HG03108 (cell line): ENCODE measurements at regions not wholly inside any gene's neighbourhood (a gene's known extent, or its start where the extent isn't known, plus 50 kb on each side); places are given as distances from the start of the nearest gene placed in this dataset.
"Not testable (repeated sequence)": the region's sequence is repeated elsewhere in the genome, so short reads cannot be mapped to it uniquely, and the experiment has no call there.

Source experiments
- ATAC-seq: cut with Tn5 transposase; IDR thresholded peaks from one replicate; pipeline ENCODE4 v1.9.1; 2021; ENCODE audit warnings: moderate library complexity; ENCODE audit not compliant: unreplicated experiment

DNA sequence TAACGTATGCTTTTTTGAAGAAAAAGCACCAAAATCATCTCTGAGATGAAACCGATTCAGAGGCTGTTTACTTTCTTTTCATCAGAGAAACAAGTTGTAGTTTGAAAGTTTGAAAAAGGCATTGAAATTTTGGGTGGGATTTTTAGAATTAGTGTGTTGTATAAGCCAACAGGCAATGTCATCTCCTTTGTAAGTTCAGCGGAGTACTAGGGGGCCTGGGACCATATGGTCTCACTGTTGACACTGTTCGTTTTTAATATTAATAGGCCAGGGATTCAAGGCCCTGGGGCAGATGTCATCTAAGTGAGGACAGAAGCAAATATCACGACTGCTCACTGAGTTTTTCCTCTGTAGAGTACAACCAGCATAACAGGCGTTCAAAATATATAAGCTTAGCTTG, 256.2 kb upstream of the RARB start:
- ATAC-seq: no peak

DNA sequence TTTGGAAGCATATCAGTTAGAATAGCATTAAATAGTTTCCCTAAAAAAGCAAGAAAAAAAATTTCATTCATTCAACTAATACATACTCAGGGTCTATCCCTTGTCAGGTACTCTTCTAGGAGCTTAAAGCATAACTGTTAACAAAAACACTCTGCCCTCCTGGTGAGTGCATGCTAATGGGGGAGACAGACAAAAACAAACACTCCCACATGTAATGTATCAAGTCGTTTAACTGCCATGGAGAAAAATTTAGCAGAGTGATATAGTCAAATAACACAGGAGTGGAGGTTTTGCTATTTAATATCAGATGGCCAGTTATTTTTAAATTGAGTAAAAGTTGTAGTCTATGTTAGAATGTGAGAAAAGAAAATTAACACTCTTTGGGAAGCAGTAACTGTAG, 254.5 kb upstream of the RARB start:
- no peak for ATAC-seq

GRCh38 chr3:25174251-25174650, 253.8 kb upstream of the RARB start:
- ATAC-seq: no peak

DNA sequence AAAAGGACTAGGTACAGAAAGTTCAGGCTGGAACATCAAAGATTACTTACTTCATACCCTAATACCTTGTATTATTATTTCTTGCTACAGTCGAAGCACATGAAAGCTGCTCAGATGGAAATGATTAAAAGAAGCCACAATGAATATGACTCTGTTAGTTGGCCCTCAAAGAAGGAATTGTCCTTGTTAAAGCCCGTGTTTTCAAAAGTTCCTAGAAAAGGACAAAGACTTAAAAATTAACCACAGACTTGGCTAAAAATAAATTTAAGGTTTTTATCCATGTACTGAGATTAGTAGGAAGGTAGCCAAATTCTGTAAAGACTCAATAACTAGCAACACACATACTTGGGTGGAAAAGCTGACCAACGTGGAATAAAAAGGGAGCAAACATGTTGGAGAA, 251.0 kb upstream of the RARB start:
- no peak for ATAC-seq

- no peak for ATAC-seq
Measured at GRCh38 chr3:25178672-25179071, 249.4 kb upstream of the RARB start.

DNA sequence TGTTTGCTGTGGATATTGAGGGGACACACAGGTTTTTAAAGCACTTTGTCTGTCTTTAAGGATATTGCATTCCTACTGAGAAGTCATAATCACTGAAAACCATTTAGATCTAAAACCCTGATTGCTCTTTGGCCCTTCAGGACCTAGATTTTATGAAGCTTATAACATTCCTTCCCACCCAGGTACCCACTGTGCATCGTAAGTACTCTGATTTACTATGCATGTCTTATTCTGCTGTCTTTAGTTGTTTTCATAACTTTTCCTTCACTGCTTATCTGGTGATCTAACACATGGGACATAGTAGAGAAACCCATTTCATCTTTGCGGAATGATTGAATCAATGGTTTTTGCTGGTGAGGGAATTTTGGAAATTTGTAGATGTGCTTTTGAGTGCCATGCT, 247.0 kb upstream of the RARB start:
- ATAC-seq: no peak

DNA sequence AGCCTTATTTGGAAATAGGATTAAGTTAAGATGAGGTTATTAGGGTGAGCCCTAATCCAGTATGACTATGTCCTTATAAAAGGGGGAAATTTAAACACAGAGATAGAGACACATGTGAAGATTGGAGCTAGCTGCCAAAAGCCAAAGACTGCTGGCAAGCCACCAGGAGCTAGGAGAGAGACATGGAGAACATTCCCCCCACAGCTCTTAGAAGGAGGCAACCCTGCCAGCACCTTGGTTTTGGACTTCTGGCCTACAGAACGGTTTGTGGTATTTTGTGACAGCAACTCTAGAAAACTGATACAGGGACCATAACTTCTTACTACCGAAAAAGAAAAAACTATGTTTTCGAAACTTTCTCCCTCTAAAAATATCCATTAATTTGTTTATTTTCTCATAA, 245.3 kb upstream of the RARB start:
- ATAC-seq: no peak

GRCh38 chr3:25184641-25185250, 243.3 kb upstream of the RARB start:
- no peak for ATAC-seq

- no peak for ATAC-seq
Measured at GRCh38 chr3:25191673-25192072, 236.4 kb upstream of the RARB start.

DNA sequence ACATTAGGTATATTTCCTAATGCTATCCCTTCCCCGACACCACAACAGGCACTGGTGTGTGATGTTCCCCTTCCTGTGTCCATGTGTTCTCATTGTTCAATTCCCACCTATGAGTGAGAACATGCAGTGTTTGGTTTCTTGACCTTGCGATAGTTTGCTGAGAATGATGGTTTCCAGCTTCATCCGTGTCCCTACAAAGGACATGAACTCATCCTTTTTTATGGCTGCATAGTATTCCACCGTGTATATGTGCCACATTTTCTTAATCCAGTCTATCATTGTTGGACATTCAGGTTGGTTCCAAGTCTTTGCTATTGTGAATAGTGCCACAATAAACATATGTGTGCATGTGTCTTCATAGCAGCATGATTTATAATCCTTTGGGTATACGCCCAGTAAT, 228.5 kb upstream of the RARB start:
- ATAC-seq: not testable (repeated sequence)

GRCh38 chr3:25212736-25213135, 215.3 kb upstream of the RARB start:
- no peak for ATAC-seq

GRCh38 chr3:25214034-25214433, 214.0 kb upstream of the RARB start:
- no peak for ATAC-seq

DNA sequence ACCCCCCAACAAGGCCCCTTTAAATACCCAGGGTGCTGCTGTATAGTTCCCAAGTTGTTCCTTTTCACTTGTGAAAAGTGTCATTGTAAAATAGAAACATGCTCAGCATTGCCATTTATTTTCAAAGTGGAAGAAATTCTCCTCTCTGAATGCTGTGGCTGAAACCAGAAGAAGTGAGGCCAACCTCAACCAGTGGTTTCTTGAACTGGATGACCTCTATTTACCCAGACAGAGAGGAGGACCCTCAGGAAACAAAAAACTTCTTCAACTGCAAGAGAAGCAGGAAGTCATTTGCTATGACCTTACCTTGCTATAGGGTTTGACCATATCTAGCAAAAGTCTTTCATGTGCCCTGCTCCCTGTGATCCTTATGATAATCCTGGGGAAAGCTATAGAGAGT, 209.7 kb upstream of the RARB start:
- ATAC-seq: no peak

GRCh38 chr3:25226747-25227146, 201.3 kb upstream of the RARB start:
- ATAC-seq: no peak

GRCh38 chr3:25229586-25229985, 198.5 kb upstream of the RARB start:
- ATAC-seq: no peak

- ATAC-seq: no peak
Measured at GRCh38 chr3:25235031-25235430, 193.0 kb upstream of the RARB start.

GRCh38 chr3:25235466-25235865, 192.6 kb upstream of the RARB start:
- ATAC-seq: no peak

- no peak for ATAC-seq
Measured at GRCh38 chr3:25237602-25238001, 190.5 kb upstream of the RARB start.

GRCh38 chr3:25239042-25239441, 189.0 kb upstream of the RARB start:
- ATAC-seq: no peak

- ATAC-seq: no peak
Measured at GRCh38 chr3:25246913-25247312, 181.2 kb upstream of the RARB start.

- ATAC-seq: no peak
Measured at GRCh38 chr3:25252291-25252690, 175.8 kb upstream of the RARB start.

- ATAC-seq: no peak
Measured at GRCh38 chr3:25257026-25257425, 171.0 kb upstream of the RARB start.

DNA sequence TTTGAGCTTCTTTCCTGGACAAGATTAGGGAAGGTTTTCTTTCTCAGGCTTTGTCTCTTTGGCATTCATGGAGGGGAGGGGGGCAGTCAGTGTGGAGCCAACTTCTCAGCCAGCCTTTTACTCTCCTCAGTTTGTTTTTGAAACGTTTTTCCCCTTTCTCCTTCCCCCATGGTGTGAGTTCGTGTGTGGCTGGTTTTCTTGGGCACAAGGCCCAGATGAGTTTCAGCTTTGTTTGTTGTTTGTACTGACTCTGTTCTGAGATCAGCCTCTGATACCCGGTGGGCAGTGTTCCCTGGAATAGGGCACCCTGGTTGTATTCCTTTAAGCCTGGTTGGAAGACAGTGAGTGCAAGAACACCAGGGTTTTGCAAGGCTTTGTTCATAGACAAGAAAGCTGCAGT, 168.2 kb upstream of the RARB start:
- no peak for ATAC-seq

GRCh38 chr3:25262322-25262721, 165.7 kb upstream of the RARB start:
- ATAC-seq: no peak
